ENCODE measurements at regions not wholly inside any gene's neighbourhood (a gene's known extent, or its start where the extent isn't known, plus 50 kb on each side); places are given as distances from the start of the nearest gene placed in this dataset.

- H3K27me3 Mint-ChIP-seq (ENCODE audit: insufficient read depth), result peaks cover 7% of the 10 kb centered on the region
These were observed 293.8 kb downstream of the FOXL1 start for GRCh38 chr16:86872131-86872530.

GRCh38 chr16:86872833-86873232 is 294.5 kb downstream of the FOXL1 start:
- H3K27me3 Mint-ChIP-seq (ENCODE audit: insufficient read depth), result peaks cover 9% of the 10 kb centered on the region
- Histone ChIP-seq H3K27ac (ENCODE audit: low read depth, low read length) (no peak overlapping the region), H3K4me3 (ENCODE audit: low read length) (no peak overlapping the region), H3K9me3 (ENCODE audit: control insufficient read depth, low read length) (no peaks in the 10 kb centered on the region), H3K4me1 (ENCODE audit: control insufficient read depth, insufficient read depth, low read length) (no peaks in the 10 kb centered on the region), H3K27me3 (ENCODE audit: control insufficient read depth, insufficient read depth, low read length, poor library complexity, severe bottlenecking) (no peaks in the 10 kb centered on the region), H3K9ac (ENCODE audit: extremely low read depth, low read length, poor library complexity, severe bottlenecking) (no peak overlapping the region), H3K36me3 (ENCODE audit: control insufficient read depth, insufficient read depth, low read length) (no peaks in the 10 kb centered on the region)
- WGBS, 2 experiments (ENCODE audit: insufficient coverage in 1 of 2, insufficient read length in 1 of 2), result 83 to 91% methylated on average over 2 to 8 of the region's 8 CpGs
- H3K4me3 Mint-ChIP-seq, result no peak overlapping the region
- no peaks in the 10 kb centered on the region for H3K4me1 Mint-ChIP-seq
- H3K36me3 Mint-ChIP-seq (ENCODE audit: low read depth), result no peaks in the 10 kb centered on the region
- peak; percentile 74 for DNase-seq
- H3K9me3 Mint-ChIP-seq, result peaks cover 5% of the 10 kb centered on the region
- no peak overlapping the region for H3K27ac Mint-ChIP-seq
- TF ChIP-seq CTCF (conservative IDR thresholded peaks at IDR 0.05), result no peak

More at GRCh38 chr16:86872131-86872530, 293.8 kb downstream of the FOXL1 start:
- H3K27ac Mint-ChIP-seq, result no peak overlapping the region
- no peak overlapping the region for H3K4me3 ChIP-seq (ENCODE audit: low read length)
- H3K36me3 Mint-ChIP-seq (ENCODE audit: low read depth), result no peaks in the 10 kb centered on the region
- peaks cover 5% of the 10 kb centered on the region for H3K9me3 Mint-ChIP-seq
- no peak for TF ChIP-seq CTCF (conservative IDR thresholded peaks at IDR 0.05)
- no peaks in the 10 kb centered on the region for H3K36me3 ChIP-seq (ENCODE audit: control insufficient read depth, insufficient read depth, low read length)
- no peaks in the 10 kb centered on the region for H3K27me3 ChIP-seq (ENCODE audit: control insufficient read depth, insufficient read depth, low read length, poor library complexity, severe bottlenecking)
- H3K9me3 ChIP-seq (ENCODE audit: control insufficient read depth, low read length), result no peaks in the 10 kb centered on the region
- H3K27ac ChIP-seq (ENCODE audit: low read depth, low read length), result no peak overlapping the region
- no peak overlapping the region for H3K4me3 Mint-ChIP-seq
- H3K9ac ChIP-seq (ENCODE audit: extremely low read depth, low read length, poor library complexity, severe bottlenecking), result no peak overlapping the region
- H3K4me1 ChIP-seq (ENCODE audit: control insufficient read depth, insufficient read depth, low read length), result no peaks in the 10 kb centered on the region
- 90 to 93% methylated on average over 8 to 9 of the region's 9 CpGs for WGBS, 2 experiments (ENCODE audit: insufficient coverage in 1 of 2, insufficient read length in 1 of 2)
- H3K4me1 Mint-ChIP-seq, result no peaks in the 10 kb centered on the region
- DNase-seq, result no peak

- peak; percentile 93 for DNase-seq
- peaks cover 4% of the 10 kb centered on the region for H3K27me3 Mint-ChIP-seq (ENCODE audit: insufficient read depth)
- no peaks in the 10 kb centered on the region for H3K4me1 ChIP-seq (ENCODE audit: control insufficient read depth, insufficient read depth, low read length)
- 23 to 43% methylated on average over 1 to 2 of the region's 2 CpGs for WGBS, 2 experiments (ENCODE audit: insufficient coverage in 1 of 2, insufficient read length in 1 of 2)
- H3K4me3 Mint-ChIP-seq, result no peak overlapping the region
- no peaks in the 10 kb centered on the region for H3K9me3 ChIP-seq (ENCODE audit: control insufficient read depth, low read length)
- H3K4me1 Mint-ChIP-seq, result no peaks in the 10 kb centered on the region
- no peak overlapping the region for H3K27ac ChIP-seq (ENCODE audit: low read depth, low read length)
- H3K36me3 Mint-ChIP-seq (ENCODE audit: low read depth), result no peaks in the 10 kb centered on the region
- H3K9ac ChIP-seq (ENCODE audit: extremely low read depth, low read length, poor library complexity, severe bottlenecking), result no peak overlapping the region
- TF ChIP-seq CTCF (conservative IDR thresholded peaks at IDR 0.05), result peak; percentile 85
- no peak overlapping the region for H3K27ac Mint-ChIP-seq
- H3K36me3 ChIP-seq (ENCODE audit: control insufficient read depth, insufficient read depth, low read length), result no peaks in the 10 kb centered on the region
- H3K27me3 ChIP-seq (ENCODE audit: control insufficient read depth, insufficient read depth, low read length, poor library complexity, severe bottlenecking), result no peaks in the 10 kb centered on the region
- H3K9me3 Mint-ChIP-seq, result peaks cover 5% of the 10 kb centered on the region
- H3K4me3 ChIP-seq (ENCODE audit: low read length), result no peak overlapping the region
These were observed 295.8 kb downstream of the FOXL1 start for GRCh38 chr16:86874141-86874540.

Measured in endodermal cell (in vitro differentiated cells).